ENCODE measurements at regions not wholly inside any gene's neighbourhood (a gene's known extent, or its start where the extent isn't known, plus 50 kb on each side); places are given as distances from the start of the nearest gene placed in this dataset.
A peak's percentile ranks its signal among the peaks of the same experiment; 100 is the strongest.

- in situ Hi-C loops (cut with MboI; ENCODE audit: low pct_unique_long_range_greater_than_20kb in 2 of 9, low sequenced_read_pairs in 9 of 9, unreplicated experiment in 9 of 9) = no loop called here
- no peaks in the 10 kb centered on the region for H3K4me1 ChIP-seq (replicated peaks in 1 of 2)
- no peak overlapping the region for H3K27ac ChIP-seq
- 30 to 92% (median 74%) methylated on average over 1 to 6 of the region's 6 CpGs; no CpG with 5 or more reads in 4 of the 10 experiments for WGBS, 10 experiments
- no peak for ATAC-seq (replicated peaks in 6 of 8)
- no peak overlapping the region for H3K4me3 ChIP-seq
These were observed 372.6 kb upstream of the POU3F3 start for GRCh38 chr2:104481341-104481740.

- in situ Hi-C loops (cut with MboI; ENCODE audit: low pct_unique_long_range_greater_than_20kb in 2 of 9, low sequenced_read_pairs in 9 of 9, unreplicated experiment in 9 of 9) = no loop called here
- 48 to 100% (median 86%) methylated on average over 1 to 4 of the region's 4 CpGs for WGBS, 10 experiments
- no peak overlapping the region for H3K4me3 ChIP-seq
- ATAC-seq (replicated peaks in 6 of 8) = no peak
- no peaks in the 10 kb centered on the region for H3K4me1 ChIP-seq (replicated peaks in 1 of 2)
- no peak overlapping the region for H3K27ac ChIP-seq
These were observed 366.5 kb upstream of the POU3F3 start for GRCh38 chr2:104487366-104487765.

GRCh38 chr2:104493698-104494097 is 360.2 kb upstream of the POU3F3 start:
- Histone ChIP-seq H3K4me1 (replicated peaks in 1 of 2) (no peaks in the 10 kb centered on the region), H3K27ac (no peak overlapping the region), H3K4me3 (no peak overlapping the region)
- 33 to 100% (median 96%) methylated on average over 1 of the region's 1 CpG for WGBS, 10 experiments
- no peak for ATAC-seq (replicated peaks in 6 of 8)
- in situ Hi-C loops (cut with MboI; ENCODE audit: low pct_unique_long_range_greater_than_20kb in 2 of 9, low sequenced_read_pairs in 9 of 9, unreplicated experiment in 9 of 9) = no loop called here

- Histone ChIP-seq H3K4me3 (no peak overlapping the region), H3K27ac (no peak overlapping the region), H3K4me1 (replicated peaks in 1 of 2) (peaks cover 8 to 28% of the 10 kb centered on the region in 2 donors)
- ATAC-seq (replicated peaks in 6 of 8) = peak in 1 of 8 experiments; percentile 39
- 57 to 92% (median 75%) methylated on average over 2 to 6 of the region's 6 CpGs; no CpG with 5 or more reads in 1 of the 10 experiments for WGBS, 10 experiments
- in situ Hi-C loops (cut with MboI; ENCODE audit: low pct_unique_long_range_greater_than_20kb in 2 of 9, low sequenced_read_pairs in 9 of 9, unreplicated experiment in 9 of 9) = no loop called here
These were observed 352.6 kb upstream of the POU3F3 start for GRCh38 chr2:104501342-104501741.

- 47 to 100% (median 92%) methylated on average over 2 to 14 of the region's 14 CpGs for WGBS, 10 experiments
- H3K4me3 ChIP-seq = no peak overlapping the region
- peaks cover 8 to 28% of the 10 kb centered on the region in 2 donors for H3K4me1 ChIP-seq (replicated peaks in 1 of 2)
- no peak overlapping the region for H3K27ac ChIP-seq
- in situ Hi-C loops (cut with MboI; ENCODE audit: low pct_unique_long_range_greater_than_20kb in 2 of 9, low sequenced_read_pairs in 9 of 9, unreplicated experiment in 9 of 9) = no loop called here
- no peak for ATAC-seq (replicated peaks in 6 of 8)
These were observed 352.0 kb upstream of the POU3F3 start for GRCh38 chr2:104501929-104502328.

- 0 to 100% (median 83%) methylated on average over 1 to 5 of the region's 7 CpGs; no CpG with 5 or more reads in 3 of the 10 experiments for WGBS, 10 experiments
These were observed 351.0 kb upstream of the POU3F3 start for GRCh38 chr2:104502901-104503300.

GRCh38 chr2:104504331-104505073 is 349.4 kb upstream of the POU3F3 start:
- Histone ChIP-seq H3K4me1 (replicated peaks in 1 of 2) (peaks cover 8 to 28% of the 10 kb centered on the region in 2 donors), H3K4me3 (no peak overlapping the region), H3K27ac (no peak overlapping the region)
- ATAC-seq (replicated peaks in 6 of 8) = peak in 5 of 8 experiments; percentile 39 to 82 (median 52)
- WGBS, 10 experiments = 0 to 93% (median 50%) methylated on average over 1 to 8 of the region's 8 CpGs; no CpG with 5 or more reads in 1 of the 10 experiments
- in situ Hi-C loops (cut with MboI; ENCODE audit: low pct_unique_long_range_greater_than_20kb in 2 of 9, low sequenced_read_pairs in 9 of 9, unreplicated experiment in 9 of 9) = no loop called here

More at GRCh38 chr2:104502901-104503300, 351.0 kb upstream of the POU3F3 start:
- H3K4me3 ChIP-seq = no peak overlapping the region
- H3K4me1 ChIP-seq (replicated peaks in 1 of 2) = peaks cover 8 to 28% of the 10 kb centered on the region in 2 donors
- in situ Hi-C loops (cut with MboI; ENCODE audit: low pct_unique_long_range_greater_than_20kb in 2 of 9, low sequenced_read_pairs in 9 of 9, unreplicated experiment in 9 of 9) = no loop called here
- H3K27ac ChIP-seq = no peak overlapping the region
- peak in 2 of 8 experiments; percentile 38 to 44 for ATAC-seq (replicated peaks in 6 of 8)

- Histone ChIP-seq H3K4me3 (no peak overlapping the region), H3K27ac (no peak overlapping the region), H3K4me1 (replicated peaks in 1 of 2) (peaks cover 0 to 13% of the 10 kb centered on the region in 2 donors)
- in situ Hi-C loops (cut with MboI; ENCODE audit: low pct_unique_long_range_greater_than_20kb in 2 of 9, low sequenced_read_pairs in 9 of 9, unreplicated experiment in 9 of 9) = no loop called here
- 34 to 100% (median 75%) methylated on average over 2 to 6 of the region's 6 CpGs for WGBS, 10 experiments
- ATAC-seq (replicated peaks in 6 of 8) = no peak
These were observed 335.7 kb upstream of the POU3F3 start for GRCh38 chr2:104518256-104518655.

- ATAC-seq (replicated peaks in 6 of 8) = peak in 2 of 8 experiments; percentile 35 to 50
- H3K27ac ChIP-seq = no peak overlapping the region
- 6 to 100% (median 43%) methylated on average over 1 to 5 of the region's 5 CpGs; no CpG with 5 or more reads in 4 of the 10 experiments for WGBS, 10 experiments
- H3K4me3 ChIP-seq = no peak overlapping the region
- in situ Hi-C loops (cut with MboI; ENCODE audit: low pct_unique_long_range_greater_than_20kb in 2 of 9, low sequenced_read_pairs in 9 of 9, unreplicated experiment in 9 of 9) = no loop called here
- peaks cover 0 to 13% of the 10 kb centered on the region in 2 donors for H3K4me1 ChIP-seq (replicated peaks in 1 of 2)
These were observed 332.7 kb upstream of the POU3F3 start for GRCh38 chr2:104521247-104521646.

- no peak overlapping the region for H3K27ac ChIP-seq
- peaks cover 0 to 13% of the 10 kb centered on the region in 2 donors for H3K4me1 ChIP-seq (replicated peaks in 1 of 2)
- 0 to 100% (median 60%) methylated on average over 1 to 2 of the region's 2 CpGs; no CpG with 5 or more reads in 1 of the 10 experiments for WGBS, 10 experiments
- ATAC-seq (replicated peaks in 6 of 8) = no peak
- in situ Hi-C loops (cut with MboI; ENCODE audit: low pct_unique_long_range_greater_than_20kb in 2 of 9, low sequenced_read_pairs in 9 of 9, unreplicated experiment in 9 of 9) = no loop called here
- no peak overlapping the region for H3K4me3 ChIP-seq
These were observed 330.0 kb upstream of the POU3F3 start for GRCh38 chr2:104523921-104524320.

GRCh38 chr2:104528101-104528500 is 325.8 kb upstream of the POU3F3 start:
- ATAC-seq (replicated peaks in 6 of 8) = no peak
- Histone ChIP-seq H3K4me1 (replicated peaks in 1 of 2) (peaks cover 0 to 7% of the 10 kb centered on the region in 2 donors), H3K27ac (no peak overlapping the region), H3K4me3 (no peak overlapping the region)
- 17 to 100% (median 82%) methylated on average over 1 to 7 of the region's 8 CpGs; no CpG with 5 or more reads in 1 of the 10 experiments for WGBS, 10 experiments
- in situ Hi-C loops (cut with MboI; ENCODE audit: low pct_unique_long_range_greater_than_20kb in 2 of 9, low sequenced_read_pairs in 9 of 9, unreplicated experiment in 9 of 9) = no loop called here

GRCh38 chr2:104531122-104531521 is 322.8 kb upstream of the POU3F3 start:
- H3K4me1 ChIP-seq (replicated peaks in 1 of 2) = peaks cover 0 to 7% of the 10 kb centered on the region in 2 donors
- peak in 5 of 8 experiments; percentile 86 to 99 (median 96) for ATAC-seq (replicated peaks in 6 of 8)
- no peak overlapping the region for H3K4me3 ChIP-seq
- 43 to 80% (median 61%) methylated on average over 1 to 7 of the region's 10 CpGs; no CpG with 5 or more reads in 4 of the 10 experiments for WGBS, 10 experiments
- in situ Hi-C loops (cut with MboI; ENCODE audit: low pct_unique_long_range_greater_than_20kb in 2 of 9, low sequenced_read_pairs in 9 of 9, unreplicated experiment in 9 of 9) = no loop called here
- H3K27ac ChIP-seq = no peak overlapping the region

- Histone ChIP-seq H3K27ac (no peak overlapping the region), H3K4me1 (replicated peaks in 1 of 2) (peaks cover 8 to 27% of the 10 kb centered on the region in 2 donors), H3K4me3 (no peak overlapping the region)
- in situ Hi-C loops (cut with MboI; ENCODE audit: low pct_unique_long_range_greater_than_20kb in 2 of 9, low sequenced_read_pairs in 9 of 9, unreplicated experiment in 9 of 9) = no loop called here
- ATAC-seq (replicated peaks in 6 of 8) = peak in 4 of 8 experiments; percentile 33 to 72 (median 46)
- WGBS, 10 experiments = 0 to 73% (median 22%) methylated on average over 1 to 5 of the region's 5 CpGs; no CpG with 5 or more reads in 2 of the 10 experiments
These were observed 316.8 kb upstream of the POU3F3 start for GRCh38 chr2:104537116-104537515.

Data from motor neuron (in vitro differentiated cells).